Ascending aorta (tissue), 2 donors: ENCODE measurements at regions not wholly inside any gene's neighbourhood (a gene's known extent, or its start where the extent isn't known, plus 50 kb on each side); places are given as distances from the start of the nearest gene placed in this dataset.

Source experiments
- DNase-seq, 2 donors: peaks; one replicate each; pipeline ENCODE4 v3.0.0-alpha.2; 2019; ENCODE audit warnings: low spot score in 2 of 2
- H3K27ac ChIP-seq, 2 donors: fragments of 200-600 bp; sonication (generic); one replicate each; pipeline ENCODE4 v1.5.1; 2016 to 2017; ENCODE audit warnings: mild to moderate bottlenecking in 1 of 2
- H3K27me3 ChIP-seq: fragments of 200-600 bp; sonication (generic); one replicate; pipeline ENCODE4 v1.5.1; 2017
- H3K36me3 ChIP-seq, 2 donors: fragments of 200-600 bp; sonication (generic); one replicate each; pipeline ENCODE4 v1.5.1; 2016
- H3K4me1 ChIP-seq, 2 donors: fragments of 200-600 bp; sonication (generic); one replicate each; pipeline ENCODE4 v1.5.1; 2016 to 2017; ENCODE audit warnings: mild to moderate bottlenecking in 1 of 2
- H3K4me3 ChIP-seq, 2 donors: fragments of 200-600 bp; sonication (generic); one replicate each; pipeline ENCODE4 v1.5.1; 2016 to 2017; ENCODE audit warnings: mild to moderate bottlenecking in 1 of 2
- H3K9me3 ChIP-seq, 2 donors: fragments of 200-600 bp; sonication (generic); one replicate each; pipeline ENCODE4 v1.5.1; 2016
- intact Hi-C: fragments of 100-400 bp; cut with DNase I; formaldehyde crosslinking; loops from one replicate; pipeline ENCODE4 v1.15.1; 2023
- TF ChIP-seq, protein P1 (sequence below), 3 experiments: fragments of 200-600 bp in 2 of 3; fragments of 450-650 bp in 1 of 3; sonication (generic) in 2 of 3; IDR thresholded peaks; one replicate each; pipeline ENCODE4 v1.5.1; 2016 to 2019; ENCODE audit warnings: antibody characterized with exemption in 3 of 3, mild to moderate bottlenecking in 1 of 3, moderate library complexity in 1 of 3

DNA sequence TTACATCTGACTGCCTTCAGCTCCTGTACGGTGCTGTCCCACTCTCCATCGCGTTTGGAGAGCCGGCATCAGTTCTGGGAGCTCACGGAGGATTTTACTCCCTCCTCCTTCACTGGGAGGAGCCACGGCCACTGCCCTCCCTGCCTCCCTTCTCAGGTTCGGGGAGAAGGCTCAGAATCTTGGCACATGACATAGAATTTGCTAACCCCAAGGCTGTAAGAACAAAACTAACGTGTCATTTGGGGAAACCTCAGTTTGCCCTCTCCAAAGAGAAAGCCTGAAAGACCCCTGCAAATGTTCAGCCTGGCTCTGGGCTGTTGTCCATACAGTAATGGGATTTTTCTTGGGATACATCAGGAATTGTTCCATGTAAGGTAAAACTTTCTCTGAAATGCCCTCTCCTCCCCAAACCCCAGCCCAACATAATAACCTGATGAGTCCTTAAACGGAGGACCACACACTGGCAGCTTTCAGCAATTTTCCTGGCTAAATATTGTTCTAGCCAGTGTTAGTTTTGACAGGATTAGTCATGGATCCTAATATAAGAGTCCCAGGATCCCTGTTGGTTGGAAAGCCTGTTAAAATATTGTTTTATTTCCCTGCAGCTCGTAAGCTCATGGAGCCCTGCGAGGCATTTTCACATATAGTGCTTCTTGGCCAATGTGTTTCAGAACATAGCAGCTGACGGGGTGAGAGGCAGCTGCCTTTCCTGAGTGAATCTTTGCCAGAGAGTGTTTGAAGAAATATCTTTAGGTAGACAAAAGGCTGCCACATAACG is 98.8 kb downstream of the RHOU start:
- Histone ChIP-seq H3K4me3 (peak overlapping the region; percentile 26 to 53), H3K9me3 (no peaks in the 10 kb centered on the region), H3K27me3 (no peaks in the 10 kb centered on the region), H3K36me3 (no peaks in the 10 kb centered on the region), H3K27ac (peak overlapping the region; percentile 70 to 80), H3K4me1 (peaks cover 15 to 26% of the 10 kb centered on the region in 2 donors)
- DNase-seq: no peak
- TF ChIP-seq, protein P1, sequence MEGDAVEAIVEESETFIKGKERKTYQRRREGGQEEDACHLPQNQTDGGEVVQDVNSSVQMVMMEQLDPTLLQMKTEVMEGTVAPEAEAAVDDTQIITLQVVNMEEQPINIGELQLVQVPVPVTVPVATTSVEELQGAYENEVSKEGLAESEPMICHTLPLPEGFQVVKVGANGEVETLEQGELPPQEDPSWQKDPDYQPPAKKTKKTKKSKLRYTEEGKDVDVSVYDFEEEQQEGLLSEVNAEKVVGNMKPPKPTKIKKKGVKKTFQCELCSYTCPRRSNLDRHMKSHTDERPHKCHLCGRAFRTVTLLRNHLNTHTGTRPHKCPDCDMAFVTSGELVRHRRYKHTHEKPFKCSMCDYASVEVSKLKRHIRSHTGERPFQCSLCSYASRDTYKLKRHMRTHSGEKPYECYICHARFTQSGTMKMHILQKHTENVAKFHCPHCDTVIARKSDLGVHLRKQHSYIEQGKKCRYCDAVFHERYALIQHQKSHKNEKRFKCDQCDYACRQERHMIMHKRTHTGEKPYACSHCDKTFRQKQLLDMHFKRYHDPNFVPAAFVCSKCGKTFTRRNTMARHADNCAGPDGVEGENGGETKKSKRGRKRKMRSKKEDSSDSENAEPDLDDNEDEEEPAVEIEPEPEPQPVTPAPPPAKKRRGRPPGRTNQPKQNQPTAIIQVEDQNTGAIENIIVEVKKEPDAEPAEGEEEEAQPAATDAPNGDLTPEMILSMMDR (IDR thresholded peaks at IDR 0.05): no peak
- intact Hi-C loops: no loop called here

DNA sequence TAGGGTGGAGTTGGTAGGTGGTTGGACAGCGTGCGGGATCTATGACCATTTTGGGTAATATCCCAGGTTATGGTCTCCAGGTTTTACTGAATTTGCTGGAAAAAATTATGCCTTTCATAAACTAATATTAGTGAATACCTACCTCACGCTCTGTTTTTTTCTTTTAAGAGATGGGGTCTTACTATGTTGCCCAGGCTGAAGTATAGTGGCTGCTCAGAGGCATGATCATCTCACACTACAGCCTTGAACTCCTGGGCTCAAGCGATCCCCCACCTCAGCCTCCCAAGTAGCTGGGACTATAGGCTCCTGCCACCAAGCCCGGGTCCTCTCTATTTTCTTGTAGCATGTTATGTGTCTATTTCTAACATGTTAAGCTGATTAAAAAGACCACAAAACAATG is 100.2 kb downstream of the RHOU start:
- Histone ChIP-seq H3K27ac (no peak overlapping the region), H3K4me1 (peaks cover 15 to 28% of the 10 kb centered on the region in 2 donors), H3K27me3 (no peaks in the 10 kb centered on the region), H3K9me3 (no peaks in the 10 kb centered on the region), H3K4me3 (no peak overlapping the region), H3K36me3 (no peaks in the 10 kb centered on the region)
- intact Hi-C loops: no loop called here
- no peak for DNase-seq
- TF ChIP-seq, protein P1 (IDR thresholded peaks at IDR 0.05): no peak

DNA sequence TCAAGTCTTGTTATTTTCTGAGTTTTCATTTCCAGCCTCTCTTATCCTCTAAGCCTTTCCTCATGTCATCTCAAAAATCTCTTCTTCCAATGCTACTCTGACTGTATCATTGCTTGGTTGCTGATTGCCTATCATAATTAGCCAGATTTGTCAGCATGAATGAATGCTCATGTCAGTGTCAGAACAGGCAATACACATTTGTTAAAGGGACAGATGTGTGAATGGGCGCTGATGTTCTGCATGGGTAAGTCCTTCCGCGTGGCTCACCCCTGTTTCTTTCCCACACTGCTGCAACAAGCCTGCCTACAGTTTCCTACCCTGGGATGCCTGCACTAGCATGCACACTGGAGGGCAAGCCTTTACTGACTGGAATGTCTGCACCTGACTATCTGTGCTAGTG is 100.6 kb downstream of the RHOU start:
- no peaks in the 10 kb centered on the region for H3K27me3 ChIP-seq
- H3K4me1 ChIP-seq: peaks cover 15 to 28% of the 10 kb centered on the region in 2 donors
- no peak overlapping the region for H3K4me3 ChIP-seq
- TF ChIP-seq, protein P1 (IDR thresholded peaks at IDR 0.05): no peak
- intact Hi-C loops: no loop called here
- no peak for DNase-seq
- no peaks in the 10 kb centered on the region for H3K36me3 ChIP-seq
- H3K9me3 ChIP-seq: no peaks in the 10 kb centered on the region
- no peak overlapping the region for H3K27ac ChIP-seq

DNA sequence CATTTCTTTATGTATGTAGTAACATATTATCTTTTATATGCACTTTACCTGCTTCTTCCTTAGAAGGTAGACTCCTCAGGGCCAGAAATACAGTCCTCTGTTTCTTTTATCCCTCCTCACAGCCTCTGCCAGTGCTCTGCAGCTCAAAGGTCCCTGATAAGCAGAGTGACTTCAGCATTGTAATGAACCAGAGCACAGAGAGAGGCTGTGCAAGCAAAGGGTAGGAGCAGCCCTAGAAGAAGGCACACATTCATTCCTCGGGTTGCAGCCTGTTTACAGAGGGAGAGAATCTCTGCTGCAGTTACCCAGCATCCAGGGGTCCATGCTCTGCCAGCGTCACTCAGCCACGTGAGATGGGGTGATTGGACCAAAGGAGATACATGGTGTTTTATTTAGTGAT is 101.1 kb downstream of the RHOU start:
- intact Hi-C loops: no loop called here
- Histone ChIP-seq H3K4me1 (peaks cover 15 to 28% of the 10 kb centered on the region in 2 donors), H3K36me3 (no peaks in the 10 kb centered on the region), H3K27me3 (no peaks in the 10 kb centered on the region), H3K9me3 (no peaks in the 10 kb centered on the region), H3K4me3 (no peak overlapping the region), H3K27ac (no peak overlapping the region)
- no peak for DNase-seq
- TF ChIP-seq, protein P1 (IDR thresholded peaks at IDR 0.05): no peak

DNA sequence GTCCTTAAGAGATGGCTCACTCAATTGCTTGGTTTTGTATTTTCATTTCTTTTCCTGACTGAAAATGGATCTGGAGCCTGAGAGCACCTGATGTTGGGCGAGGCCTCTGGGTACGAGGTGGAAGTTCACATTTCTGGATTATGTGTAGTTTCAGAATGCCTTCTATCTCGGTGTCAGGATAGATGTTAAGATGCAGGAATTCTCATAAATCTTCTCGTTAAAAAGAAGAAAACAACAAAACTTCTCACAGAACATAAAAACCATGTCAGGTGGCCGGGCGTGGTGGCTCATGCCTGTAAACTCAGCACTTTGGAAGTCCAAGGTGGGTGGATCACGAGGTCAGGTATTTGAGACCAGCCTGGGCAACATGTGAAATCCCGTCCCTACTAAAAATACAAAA is 101.8 kb downstream of the RHOU start:
- intact Hi-C loops: no loop called here

More for the DNA sequence above, 101.8 kb downstream of the RHOU start:
- Histone ChIP-seq H3K4me1 (peaks cover 15 to 30% of the 10 kb centered on the region in 2 donors), H3K27ac (no peak overlapping the region), H3K9me3 (no peaks in the 10 kb centered on the region), H3K36me3 (no peaks in the 10 kb centered on the region), H3K4me3 (no peak overlapping the region), H3K27me3 (no peaks in the 10 kb centered on the region)
- no peak for DNase-seq
- TF ChIP-seq, protein P1 (IDR thresholded peaks at IDR 0.05): no peak
